HepG2 (cell line): ENCODE measurements at regions not wholly inside any gene's neighbourhood (a gene's known extent, or its start where the extent isn't known, plus 50 kb on each side); places are given as distances from the start of the nearest gene placed in this dataset.

ENCODE experiments used
- DPF2 ChIP-seq: sonication (generic); formaldehyde crosslinking; IDR thresholded peaks from 2 replicates; pipeline ENCODE4 v1.4.0; 2020; ENCODE audit warnings: mild to moderate bottlenecking, low read depth, missing genetic modification reagents, borderline replicate concordance
- TARDBP ChIP-seq: sonication (generic); formaldehyde crosslinking; IDR thresholded peaks from 2 replicates; pipeline ENCODE4 v1.8.0; 2022; ENCODE audit warnings: mild to moderate bottlenecking, missing genetic modification reagents
- TF ChIP-seq, protein P1 (sequence below): sonication (generic); formaldehyde crosslinking; IDR thresholded peaks from 2 replicates; pipeline ENCODE4 v1.5.0; 2020; ENCODE audit warnings: mild to moderate bottlenecking, missing genetic modification reagents, moderate library complexity

GRCh38 chr20:12670301-12670700, 338.5 kb upstream of the SPTLC3 start:
- TF ChIP-seq, protein P1, sequence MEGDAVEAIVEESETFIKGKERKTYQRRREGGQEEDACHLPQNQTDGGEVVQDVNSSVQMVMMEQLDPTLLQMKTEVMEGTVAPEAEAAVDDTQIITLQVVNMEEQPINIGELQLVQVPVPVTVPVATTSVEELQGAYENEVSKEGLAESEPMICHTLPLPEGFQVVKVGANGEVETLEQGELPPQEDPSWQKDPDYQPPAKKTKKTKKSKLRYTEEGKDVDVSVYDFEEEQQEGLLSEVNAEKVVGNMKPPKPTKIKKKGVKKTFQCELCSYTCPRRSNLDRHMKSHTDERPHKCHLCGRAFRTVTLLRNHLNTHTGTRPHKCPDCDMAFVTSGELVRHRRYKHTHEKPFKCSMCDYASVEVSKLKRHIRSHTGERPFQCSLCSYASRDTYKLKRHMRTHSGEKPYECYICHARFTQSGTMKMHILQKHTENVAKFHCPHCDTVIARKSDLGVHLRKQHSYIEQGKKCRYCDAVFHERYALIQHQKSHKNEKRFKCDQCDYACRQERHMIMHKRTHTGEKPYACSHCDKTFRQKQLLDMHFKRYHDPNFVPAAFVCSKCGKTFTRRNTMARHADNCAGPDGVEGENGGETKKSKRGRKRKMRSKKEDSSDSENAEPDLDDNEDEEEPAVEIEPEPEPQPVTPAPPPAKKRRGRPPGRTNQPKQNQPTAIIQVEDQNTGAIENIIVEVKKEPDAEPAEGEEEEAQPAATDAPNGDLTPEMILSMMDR (CRISPR knock-in tag) = no peak
- TF ChIP-seq TARDBP (no peak), DPF2 (CRISPR knock-in tag) (no peak)
